Activated naive CD8-positive, alpha-beta T cell treated with anti-CD3 and anti-CD28 coated beads, Interleukin-2, amount 10 ng/mL, durations not matched to agents 7 days and 5 days (primary cell): ENCODE measurements at regions not wholly inside any gene's neighbourhood (a gene's known extent, or its start where the extent isn't known, plus 50 kb on each side); places are given as distances from the start of the nearest gene placed in this dataset.

Experiments used
- ATAC-seq: fragments of 150-1000 bp; cut with Tn5 transposase; one replicate; pipeline ENCODE4 v1.10.0; 2021; ENCODE audit warnings: low read depth, moderate library complexity
- POLR2A ChIA-PET: fragments of 350-600 bp; sonication (Branson Sonifier 250); formaldehyde crosslinking; loops from one replicate; lab custom pipeline; 2021; ENCODE audit warnings: antibody characterized with exemption; lab: Charles Lee
- DNase-seq: peaks from one replicate; pipeline ENCODE4 v3.0.0; 2021
- H3K27ac Mint-ChIP-seq: one replicate; pipeline ENCODE4 v1.8.0; 2022; ENCODE audit warnings: mild to moderate bottlenecking, mixed read lengths
- H3K27me3 Mint-ChIP-seq: one replicate; pipeline ENCODE4 v1.8.0; 2022; ENCODE audit warnings: mild to moderate bottlenecking, moderate library complexity, mixed read lengths
- H3K36me3 Mint-ChIP-seq: one replicate; pipeline ENCODE4 v1.8.0; 2021; ENCODE audit warnings: mild to moderate bottlenecking, mixed read lengths
- H3K4me1 Mint-ChIP-seq: one replicate; pipeline ENCODE4 v1.8.0; 2021; ENCODE audit warnings: mixed read lengths
- H3K4me3 Mint-ChIP-seq: one replicate; pipeline ENCODE4 v1.8.0; 2022; ENCODE audit warnings: mild to moderate bottlenecking, moderate library complexity, mixed read lengths
- H3K9me3 Mint-ChIP-seq: one replicate; pipeline ENCODE4 v1.8.0; 2021; ENCODE audit warnings: mixed read lengths

DNA sequence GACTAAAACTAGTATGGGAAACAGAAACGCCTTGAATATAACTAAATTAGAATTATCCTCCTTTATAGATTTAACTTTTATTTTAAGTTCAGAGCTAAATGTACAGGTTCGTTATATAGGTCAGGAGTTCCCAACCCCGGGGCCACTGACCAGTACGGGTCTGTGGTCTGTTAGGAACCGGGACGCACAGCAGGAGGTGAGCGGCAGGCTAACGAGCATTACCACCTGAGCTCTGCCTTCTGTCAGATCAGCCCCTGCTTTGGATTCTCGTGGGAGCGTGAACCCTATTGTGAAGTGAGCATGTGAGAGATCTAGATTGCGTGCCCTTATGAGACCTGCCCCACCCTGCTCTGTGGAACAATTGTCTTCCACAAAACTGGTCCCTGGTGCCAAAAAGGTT, 51.0 kb downstream of the FAT4 start:
- POLR2A ChIA-PET: no interaction called here

DNA sequence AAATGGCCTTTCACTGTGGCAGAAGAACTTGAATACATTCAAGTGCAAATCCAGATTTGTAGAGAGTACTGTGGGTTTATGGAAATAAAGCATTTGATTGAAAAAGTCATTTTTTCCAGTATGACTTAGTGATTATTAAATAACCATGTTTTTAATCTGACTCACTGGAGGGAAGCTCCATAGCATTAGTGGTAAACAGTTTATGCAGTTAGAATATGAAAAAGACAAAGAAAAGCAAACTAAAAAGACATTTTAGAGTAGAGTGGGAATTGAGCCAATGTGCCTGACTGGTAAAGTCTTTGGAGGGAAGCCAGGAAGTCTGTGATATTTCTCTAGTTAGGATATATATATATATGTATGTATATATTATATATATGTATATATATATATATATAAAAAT, 53.4 kb downstream of the FAT4 start:
- Mint-ChIP-seq H3K4me3 (no peak overlapping the region), H3K4me1 (no peaks in the 10 kb centered on the region), H3K27ac (no peak overlapping the region), H3K36me3 (no peaks in the 10 kb centered on the region), H3K9me3 (peaks cover 4% of the 10 kb centered on the region), H3K27me3 (no peaks in the 10 kb centered on the region)
- POLR2A ChIA-PET: no interaction called here
- DNase-seq: no peak
- ATAC-seq: no peak

More for the DNA sequence above, 51.0 kb downstream of the FAT4 start:
- DNase-seq (no peak), ATAC-seq (no peak)
- no peak overlapping the region for H3K4me3 Mint-ChIP-seq
- H3K27me3 Mint-ChIP-seq: no peaks in the 10 kb centered on the region
- no peak overlapping the region for H3K27ac Mint-ChIP-seq
- H3K9me3 Mint-ChIP-seq: peaks cover 4% of the 10 kb centered on the region
- H3K4me1 Mint-ChIP-seq: no peaks in the 10 kb centered on the region
- no peaks in the 10 kb centered on the region for H3K36me3 Mint-ChIP-seq

DNA sequence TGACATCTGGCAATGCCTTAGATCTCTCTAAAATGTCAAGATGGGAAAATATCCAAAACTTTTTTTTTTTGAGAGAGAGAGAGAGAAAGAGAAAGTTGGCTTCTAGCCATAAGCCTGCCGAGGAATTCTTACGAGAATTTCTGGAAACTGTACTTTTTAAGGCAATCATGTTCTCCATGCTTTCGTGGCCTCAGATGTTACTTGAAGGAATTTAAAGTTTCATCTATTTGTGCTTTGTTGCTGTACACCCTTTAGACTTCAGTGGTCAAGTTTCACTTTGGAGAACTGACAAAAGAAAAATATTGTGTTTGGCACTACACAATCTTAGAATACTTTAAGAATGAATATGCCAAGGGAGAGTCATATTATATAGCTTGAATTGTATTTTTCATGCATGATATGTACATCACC, 53.9 kb downstream of the FAT4 start:
- H3K27ac Mint-ChIP-seq: no peak overlapping the region

DNA sequence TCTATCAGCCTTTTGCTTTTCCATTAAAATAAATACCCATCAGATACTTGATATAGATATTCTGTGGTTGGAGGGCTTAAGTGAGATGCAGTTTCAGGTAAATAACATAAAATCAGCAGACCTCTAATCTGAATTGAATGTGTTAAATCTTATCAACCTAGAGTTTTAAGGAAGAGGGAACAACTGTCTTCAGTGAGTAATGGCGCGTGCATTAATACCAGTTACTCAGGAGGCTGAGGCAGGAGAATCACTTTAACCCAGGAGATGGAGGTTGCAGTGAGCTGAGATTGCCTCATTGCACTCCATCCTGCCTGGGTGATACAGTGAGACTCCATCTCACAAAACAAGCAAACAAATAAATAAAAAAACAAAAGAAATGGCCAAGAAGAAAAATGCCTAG, 54.3 kb downstream of the FAT4 start:
- H3K36me3 Mint-ChIP-seq: no peaks in the 10 kb centered on the region
- no peak for DNase-seq
- H3K4me1 Mint-ChIP-seq: no peaks in the 10 kb centered on the region
- no peaks in the 10 kb centered on the region for H3K27me3 Mint-ChIP-seq
- no peak for ATAC-seq
- H3K27ac Mint-ChIP-seq: no peak overlapping the region
- POLR2A ChIA-PET: no interaction called here
- H3K9me3 Mint-ChIP-seq: peaks cover 3% of the 10 kb centered on the region
- H3K4me3 Mint-ChIP-seq: no peak overlapping the region

More for the DNA sequence above, 53.9 kb downstream of the FAT4 start:
- Mint-ChIP-seq H3K36me3 (no peaks in the 10 kb centered on the region), H3K9me3 (peaks cover 4% of the 10 kb centered on the region), H3K4me3 (no peak overlapping the region), H3K27me3 (no peaks in the 10 kb centered on the region), H3K4me1 (no peaks in the 10 kb centered on the region)
- POLR2A ChIA-PET: no interaction called here
- DNase-seq (no peak), ATAC-seq (no peak)

DNA sequence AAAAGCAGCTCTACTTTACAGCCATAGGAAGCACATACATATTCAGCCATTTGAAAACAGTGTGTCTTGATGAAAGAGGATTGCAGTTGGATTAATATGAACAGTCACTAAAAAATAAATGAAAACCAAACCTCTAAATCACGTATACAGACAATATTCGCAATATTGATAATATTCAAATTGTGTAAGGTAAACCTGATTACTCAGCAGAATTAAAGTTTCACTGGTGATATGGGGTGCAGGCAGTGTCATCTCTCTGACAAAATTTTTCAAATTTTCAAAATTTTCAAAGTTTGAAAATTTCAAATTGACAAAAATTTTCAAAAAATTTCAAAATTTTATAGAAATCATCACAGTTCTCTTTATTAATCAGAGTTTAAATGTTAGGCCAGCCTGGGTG, 55.7 kb downstream of the FAT4 start:
- H3K9me3 Mint-ChIP-seq: no peaks in the 10 kb centered on the region
- H3K4me1 Mint-ChIP-seq: no peaks in the 10 kb centered on the region
- H3K27ac Mint-ChIP-seq: no peak overlapping the region
- H3K36me3 Mint-ChIP-seq: no peaks in the 10 kb centered on the region
- H3K4me3 Mint-ChIP-seq: no peak overlapping the region
- POLR2A ChIA-PET: no interaction called here
- ATAC-seq: no peak
- no peaks in the 10 kb centered on the region for H3K27me3 Mint-ChIP-seq
- DNase-seq: no peak

DNA sequence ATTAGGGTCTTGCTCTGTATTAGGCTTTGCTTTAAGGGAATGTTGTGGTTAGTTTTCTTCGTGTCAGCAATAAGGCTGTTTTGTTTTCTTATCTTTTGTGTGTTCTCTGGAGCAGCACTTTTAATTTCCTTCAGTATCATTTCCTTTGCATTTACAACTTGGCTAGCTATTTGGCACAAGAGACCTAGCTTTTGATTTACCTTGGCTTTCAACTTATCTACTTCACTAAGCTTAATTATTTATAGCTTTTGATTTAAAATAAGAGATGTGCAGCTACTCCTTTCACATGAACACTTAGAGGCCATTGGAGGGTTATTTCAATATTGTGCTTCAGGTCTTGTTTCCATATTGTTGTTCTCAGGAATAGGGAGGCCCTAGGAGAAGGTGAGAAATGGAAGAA, 68.2 kb downstream of the FAT4 start:
- ATAC-seq: no peak
- Mint-ChIP-seq H3K4me3 (no peak overlapping the region), H3K27ac (no peak overlapping the region), H3K9me3 (peaks cover 2% of the 10 kb centered on the region), H3K36me3 (no peaks in the 10 kb centered on the region), H3K4me1 (no peaks in the 10 kb centered on the region), H3K27me3 (no peaks in the 10 kb centered on the region)
- no peak for DNase-seq
- POLR2A ChIA-PET: no interaction called here

DNA sequence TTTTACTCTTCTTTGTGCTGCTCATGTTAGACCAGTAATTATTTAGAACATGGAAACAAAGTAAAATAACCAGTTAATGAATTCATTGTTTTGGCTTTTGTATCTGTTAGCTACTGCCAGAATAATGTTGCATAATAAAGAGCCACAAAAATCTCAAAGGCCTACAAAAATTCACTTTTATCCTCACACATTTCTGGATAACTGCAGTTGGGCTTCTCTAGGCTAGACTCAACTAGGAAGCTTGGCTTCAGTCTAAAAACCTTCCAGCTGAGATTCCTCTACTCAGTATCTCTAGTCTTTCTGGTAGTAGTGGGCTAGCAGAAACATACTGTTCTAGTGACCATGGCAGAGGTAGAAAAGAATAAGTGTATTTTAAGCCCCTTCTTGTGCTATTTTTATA, 73.0 kb downstream of the FAT4 start:
- DNase-seq: no peak
- H3K27me3 Mint-ChIP-seq: no peaks in the 10 kb centered on the region

DNA sequence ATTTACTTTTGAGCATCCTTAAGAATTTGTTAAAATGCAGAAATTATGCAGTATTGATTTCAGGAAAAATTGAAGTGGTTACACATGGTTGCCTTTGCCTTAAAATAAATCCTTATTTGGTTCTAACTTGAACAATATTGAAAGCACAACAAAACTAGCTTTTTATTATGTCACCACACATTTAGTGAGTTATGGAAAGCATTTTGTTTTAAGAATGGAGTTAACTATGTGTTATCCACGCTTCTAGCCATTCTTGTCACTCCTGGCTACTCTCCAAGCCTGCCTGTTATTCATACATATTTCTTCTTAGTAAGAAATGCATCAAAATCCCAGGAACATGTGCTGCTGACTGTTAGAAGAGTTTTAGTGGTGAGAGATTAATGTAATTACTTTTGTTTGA, 73.9 kb downstream of the FAT4 start:
- H3K4me3 Mint-ChIP-seq: no peak overlapping the region

More for the DNA sequence above, 73.0 kb downstream of the FAT4 start:
- Mint-ChIP-seq H3K4me1 (no peaks in the 10 kb centered on the region), H3K9me3 (peaks cover 2% of the 10 kb centered on the region), H3K4me3 (no peak overlapping the region), H3K27ac (no peak overlapping the region), H3K36me3 (no peaks in the 10 kb centered on the region)
- ATAC-seq: no peak
- POLR2A ChIA-PET: no interaction called here

DNA sequence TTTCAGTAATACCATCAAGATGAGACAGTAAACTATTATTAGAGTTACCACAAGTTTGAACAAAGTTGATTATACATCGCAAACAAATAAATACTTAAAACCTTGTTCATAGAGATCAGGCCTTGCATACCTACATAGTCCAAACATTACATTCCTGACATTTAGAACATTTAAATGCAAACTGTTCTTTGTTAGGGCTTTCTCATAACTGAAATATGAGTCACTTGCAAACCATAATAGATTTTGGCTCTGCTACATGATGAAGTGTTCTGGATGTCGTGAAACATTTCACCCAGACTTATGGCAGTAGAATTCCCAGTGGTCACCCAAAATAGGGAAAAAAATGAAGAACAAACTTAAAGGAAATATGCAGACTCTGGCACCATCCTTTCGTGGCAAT, 75.0 kb downstream of the FAT4 start:
- no peak overlapping the region for H3K27ac Mint-ChIP-seq
- H3K36me3 Mint-ChIP-seq: no peaks in the 10 kb centered on the region
- no peak overlapping the region for H3K4me3 Mint-ChIP-seq
- POLR2A ChIA-PET: no interaction called here
- ATAC-seq (no peak), DNase-seq (no peak)
- no peaks in the 10 kb centered on the region for H3K4me1 Mint-ChIP-seq
- no peaks in the 10 kb centered on the region for H3K27me3 Mint-ChIP-seq
- H3K9me3 Mint-ChIP-seq: peaks cover 2% of the 10 kb centered on the region

More for the DNA sequence above, 73.9 kb downstream of the FAT4 start:
- Mint-ChIP-seq H3K9me3 (peaks cover 2% of the 10 kb centered on the region), H3K27ac (no peak overlapping the region), H3K4me1 (no peaks in the 10 kb centered on the region), H3K36me3 (no peaks in the 10 kb centered on the region), H3K27me3 (no peaks in the 10 kb centered on the region)
- no peak for ATAC-seq
- DNase-seq: no peak
- POLR2A ChIA-PET: no interaction called here

DNA sequence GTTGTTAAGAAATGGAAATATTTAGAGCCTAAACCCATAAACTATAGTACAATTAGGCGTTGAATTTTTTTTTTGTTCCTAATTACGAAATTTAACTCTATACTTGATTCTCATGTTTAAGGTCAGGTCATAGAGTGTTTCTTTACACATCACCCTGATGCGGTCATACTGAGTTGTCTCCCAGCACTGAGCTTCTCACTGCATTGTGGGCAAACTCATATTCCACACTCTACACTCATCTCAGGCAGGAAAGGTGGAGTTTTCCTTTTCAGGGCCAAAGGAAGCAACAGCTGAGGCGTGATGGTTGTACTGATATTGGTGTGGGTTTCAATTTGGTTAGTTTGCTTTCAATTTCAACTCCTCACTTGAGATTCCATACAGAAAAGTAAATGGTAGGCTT, 75.4 kb downstream of the FAT4 start:
- Mint-ChIP-seq H3K27me3 (no peaks in the 10 kb centered on the region), H3K9me3 (peaks cover 2% of the 10 kb centered on the region), H3K36me3 (no peaks in the 10 kb centered on the region), H3K4me3 (no peak overlapping the region), H3K4me1 (no peaks in the 10 kb centered on the region), H3K27ac (no peak overlapping the region)
- ATAC-seq (no peak), DNase-seq (no peak)
- POLR2A ChIA-PET: no interaction called here

DNA sequence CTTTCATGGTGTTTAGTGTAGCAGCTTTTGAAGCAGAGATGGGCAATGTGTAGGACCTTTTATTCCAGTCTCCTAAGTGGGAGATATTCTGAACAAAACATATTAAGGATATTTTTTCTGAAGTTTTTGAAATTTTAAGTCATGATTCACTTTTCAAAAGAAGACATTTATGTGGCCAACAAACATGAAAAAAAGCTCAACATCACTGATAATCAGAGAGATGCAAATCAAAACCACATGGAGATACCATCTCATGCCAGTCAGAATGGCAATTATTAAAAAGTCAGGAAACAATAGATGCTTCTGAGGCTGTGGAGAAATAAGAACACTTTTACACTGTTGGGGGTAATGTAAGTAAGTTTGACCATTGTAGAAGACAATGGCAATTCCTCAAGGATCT, 76.0 kb downstream of the FAT4 start:
- peaks cover 2% of the 10 kb centered on the region for H3K9me3 Mint-ChIP-seq
- H3K27ac Mint-ChIP-seq: no peak overlapping the region
- no peak for ATAC-seq
- no peaks in the 10 kb centered on the region for H3K4me1 Mint-ChIP-seq
- POLR2A ChIA-PET: no interaction called here
- DNase-seq: no peak
- no peaks in the 10 kb centered on the region for H3K36me3 Mint-ChIP-seq
- no peaks in the 10 kb centered on the region for H3K27me3 Mint-ChIP-seq
- H3K4me3 Mint-ChIP-seq: no peak overlapping the region

DNA sequence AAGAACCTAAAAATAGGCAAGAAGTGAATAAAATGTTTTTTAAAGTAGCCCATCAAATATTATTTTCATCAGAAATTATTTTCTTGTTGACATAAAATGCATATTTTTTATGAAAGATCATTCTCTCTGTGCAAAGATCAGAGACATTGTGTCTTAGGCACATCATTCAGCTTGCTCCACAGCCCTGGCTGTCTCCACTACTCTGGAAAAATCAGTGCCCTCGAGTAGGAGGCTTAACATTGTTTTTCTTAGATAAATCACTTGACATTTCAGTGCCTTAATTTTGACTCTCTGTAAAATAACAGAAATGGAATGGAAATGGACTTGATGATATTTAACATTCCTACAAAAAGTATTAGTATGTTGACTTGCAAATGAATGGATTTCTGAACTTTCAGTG, 77.9 kb downstream of the FAT4 start:
- no peaks in the 10 kb centered on the region for H3K27me3 Mint-ChIP-seq
- ATAC-seq (no peak), DNase-seq (no peak)
- H3K4me3 Mint-ChIP-seq: no peak overlapping the region
- POLR2A ChIA-PET: no interaction called here
- no peak overlapping the region for H3K27ac Mint-ChIP-seq
- no peaks in the 10 kb centered on the region for H3K9me3 Mint-ChIP-seq
- H3K4me1 Mint-ChIP-seq: no peaks in the 10 kb centered on the region
- H3K36me3 Mint-ChIP-seq: no peaks in the 10 kb centered on the region

DNA sequence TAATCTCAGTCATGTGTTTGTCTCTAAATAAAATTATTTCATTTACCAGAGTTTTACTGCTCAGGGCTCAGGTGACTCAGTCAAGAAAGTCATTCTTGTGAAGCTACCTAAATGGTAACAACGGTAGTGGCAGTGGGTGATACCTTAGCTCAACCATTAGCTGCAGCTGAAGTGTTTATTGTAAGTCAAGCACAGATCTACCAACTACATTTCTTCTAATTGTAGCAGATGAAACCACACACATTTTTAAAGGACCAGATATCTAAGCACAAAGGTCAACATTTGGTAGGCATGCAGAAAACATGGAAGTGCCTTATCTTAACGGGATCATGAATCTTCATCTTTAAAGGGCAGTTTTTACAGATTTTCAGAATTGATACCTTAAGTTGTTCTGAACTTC, 79.1 kb downstream of the FAT4 start:
- POLR2A ChIA-PET: no interaction called here
- DNase-seq: no peak
- Mint-ChIP-seq H3K4me1 (no peaks in the 10 kb centered on the region), H3K4me3 (no peak overlapping the region), H3K9me3 (no peaks in the 10 kb centered on the region), H3K27ac (no peak overlapping the region), H3K36me3 (no peaks in the 10 kb centered on the region), H3K27me3 (no peaks in the 10 kb centered on the region)
- no peak for ATAC-seq

DNA sequence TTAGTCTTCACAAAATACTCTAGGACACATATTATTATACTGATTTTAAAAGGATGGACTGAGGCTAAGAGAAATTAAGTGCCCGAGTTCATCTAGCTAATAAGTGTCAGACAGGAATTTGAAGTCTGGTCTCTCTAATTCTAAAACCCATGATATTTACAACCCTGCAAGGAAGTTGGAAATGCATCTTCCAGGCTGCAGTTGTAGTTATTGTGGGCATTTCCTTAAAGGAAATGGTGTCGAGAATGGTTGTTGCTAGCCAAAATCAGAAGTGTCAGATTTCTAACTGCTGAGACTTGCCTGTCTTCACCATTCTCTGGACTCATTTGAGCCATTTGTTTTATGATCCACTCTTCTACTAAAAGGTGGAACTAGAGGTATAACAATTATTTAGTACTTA, 82.5 kb downstream of the FAT4 start:
- no peak for ATAC-seq
- H3K4me3 Mint-ChIP-seq: no peak overlapping the region
- no peak for DNase-seq

More for the DNA sequence above, 82.5 kb downstream of the FAT4 start:
- no peaks in the 10 kb centered on the region for H3K27me3 Mint-ChIP-seq
- H3K4me1 Mint-ChIP-seq: no peaks in the 10 kb centered on the region
- no peaks in the 10 kb centered on the region for H3K9me3 Mint-ChIP-seq
- no peak overlapping the region for H3K27ac Mint-ChIP-seq
- POLR2A ChIA-PET: no interaction called here
- H3K36me3 Mint-ChIP-seq: no peaks in the 10 kb centered on the region
